ENCODE measurements at regions not wholly inside any gene's neighbourhood (a gene's known extent, or its start where the extent isn't known, plus 50 kb on each side); places are given as distances from the start of the nearest gene placed in this dataset.

DNA sequence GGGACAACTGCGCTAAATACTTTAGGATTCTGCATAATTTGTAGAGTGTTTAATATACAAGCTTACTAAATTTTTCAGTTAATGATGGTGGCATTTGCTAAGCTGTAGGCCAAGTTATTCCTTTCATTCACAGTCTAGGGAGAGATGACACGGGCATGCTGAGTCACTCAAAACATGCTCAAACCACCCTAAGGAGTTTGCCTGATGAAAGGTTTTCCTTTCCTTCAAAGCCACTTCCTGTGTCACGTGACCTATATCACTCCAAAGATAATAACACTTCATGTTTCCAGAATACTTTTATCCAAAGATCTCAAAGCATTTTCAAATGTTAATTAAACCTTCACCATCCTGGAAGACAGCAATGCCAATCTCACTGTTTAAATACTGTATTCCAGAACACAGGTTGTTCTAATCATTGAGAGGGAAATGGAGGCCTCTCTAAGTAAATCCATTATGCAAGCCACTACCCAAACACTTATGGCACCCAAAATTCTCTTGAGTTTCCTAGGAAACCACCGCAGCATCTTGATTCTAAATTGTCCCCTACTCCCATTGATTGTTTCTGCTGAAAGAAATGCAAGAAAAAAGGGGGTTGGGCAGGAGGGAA lies 207.0 kb upstream of the CDKN3 start:
- no peak overlapping the region for H3K14ac ChIP-seq (ENCODE audit: insufficient read length)
- no peaks in the 10 kb centered on the region for H3K4me1 ChIP-seq (replicated peaks in 1 of 4; ENCODE audit: control insufficient read depth in 3 of 4, insufficient read depth in 4 of 4, low read length in 3 of 4)
- no peak overlapping the region for H4K5ac ChIP-seq (ENCODE audit: insufficient read length, low read depth, low read length)
- no peak overlapping the region for H3K27ac ChIP-seq (ENCODE audit: low read depth, low read length)
- no peak overlapping the region for H3K18ac ChIP-seq (ENCODE audit: extremely low read depth, low read length)
- POLR2A ChIA-PET (ENCODE audit: partially characterized antibody) = no interaction called here
- H3K56ac ChIP-seq (replicated peaks; ENCODE audit: insufficient read length, low read depth, low read length) = no peak overlapping the region
- H4K20me1 ChIP-seq (replicated peaks in 1 of 2; ENCODE audit: control insufficient read depth in 1 of 2, insufficient read depth in 2 of 2, low read length in 2 of 2) = no peaks in the 10 kb centered on the region
- no peak for DNase-seq (ENCODE audit: low read depth in 1 of 2, low spot score in 2 of 2)
- H4K8ac ChIP-seq (ENCODE audit: extremely low read depth, insufficient read depth, low read length) = no peak overlapping the region
- CTCF ChIA-PET (ENCODE audit: partially characterized antibody) = interaction anchor here (4.4 to 6.5 kb wide), 2 partner anchors 14 to 158 kb away, joined by 24 to 47 read pairs; no protein-coding TSS in a partner anchor
- H2BK12ac ChIP-seq (ENCODE audit: low read depth, low read length) = no peak overlapping the region
- H4K91ac ChIP-seq (replicated peaks; ENCODE audit: insufficient read length, low read length) = no peak overlapping the region
- H2BK20ac ChIP-seq (ENCODE audit: low read length) = no peak overlapping the region
- no peak for FAIRE-seq
- no peaks in the 10 kb centered on the region for H3K79me2 ChIP-seq (ENCODE audit: control insufficient read depth in 1 of 2, insufficient read depth in 2 of 2, low read length in 2 of 2)
- no peaks in the 10 kb centered on the region for H3K79me1 ChIP-seq (ENCODE audit: low read depth, low read length)
- no peaks in the 10 kb centered on the region for H3K23me2 ChIP-seq (ENCODE audit: low read depth, low read length)
- H3K4me3 ChIP-seq (ENCODE audit: extremely low read depth in 1 of 4, insufficient read depth in 2 of 4, low read depth in 3 of 4, low read length in 4 of 4) = no peak overlapping the region
- 0 out of 2 replicates have a peak overlapping the region, but pooled peaks have one; percentile 23 for H2AFZ ChIP-seq (ENCODE audit: low read length)
- no peaks in the 10 kb centered on the region for H3K27me3 ChIP-seq (replicated peaks in 1 of 4; ENCODE audit: control insufficient read depth in 3 of 4, extremely low read depth in 1 of 4, insufficient read depth in 3 of 4, low read length in 3 of 4)
- no peak overlapping the region for H2BK120ac ChIP-seq (replicated peaks; ENCODE audit: low read depth, low read length)
- H2BK15ac ChIP-seq (ENCODE audit: low read length) = no peak overlapping the region
- no peak overlapping the region for H3K9ac ChIP-seq (replicated peaks in 1 of 4; ENCODE audit: extremely low read depth in 1 of 4, low read depth in 3 of 4, low read length in 3 of 4)
- no peak overlapping the region for H2AK5ac ChIP-seq (ENCODE audit: low read depth, low read length)
- H3K23ac ChIP-seq (ENCODE audit: insufficient read length) = no peak overlapping the region
- no peaks in the 10 kb centered on the region for H3K36me3 ChIP-seq (ENCODE audit: control insufficient read depth in 2 of 4, insufficient read depth in 4 of 4, low read length in 3 of 4)
- no peak overlapping the region for H3K4ac ChIP-seq (replicated peaks; ENCODE audit: insufficient read length, low read depth, low read length)
- H3K4me2 ChIP-seq (ENCODE audit: insufficient read depth in 1 of 2, low read depth in 2 of 2, low read length in 2 of 2) = no peak overlapping the region
- 82% methylated on average over 4 of the region's 4 CpGs; no CpG with 5 or more reads in 1 of the 2 experiments for WGBS, 2 experiments (ENCODE audit: extremely low coverage in 1 of 2, insufficient coverage in 1 of 2, insufficient read length in 1 of 2, insufficient replicate concordance in 2 of 2, low coverage in 1 of 2, low lambda C conversion rate in 2 of 2, missing lambda C conversion rate in 1 of 2)
- no peaks in the 10 kb centered on the region for H3K9me3 ChIP-seq (ENCODE audit: insufficient read depth in 2 of 2, low read depth in 1 of 2, low read length in 1 of 2)
- H2BK5ac ChIP-seq (ENCODE audit: low read depth, low read length) = no peak overlapping the region
- TF ChIP-seq, protein P1, sequence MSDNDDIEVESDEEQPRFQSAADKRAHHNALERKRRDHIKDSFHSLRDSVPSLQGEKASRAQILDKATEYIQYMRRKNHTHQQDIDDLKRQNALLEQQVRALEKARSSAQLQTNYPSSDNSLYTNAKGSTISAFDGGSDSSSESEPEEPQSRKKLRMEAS (IDR thresholded peaks at IDR 0.05) = no peak
- no peak for TF ChIP-seq RXRA (IDR thresholded peaks at IDR 0.05; ENCODE audit: insufficient read depth, low read depth, low read length)
- TF ChIP-seq NRF1 (IDR thresholded peaks at IDR 0.05; ENCODE audit: low read depth, low read length) = no peak
- TF ChIP-seq KDM1A (IDR thresholded peaks at IDR 0.05; ENCODE audit: borderline replicate concordance, low read length) = no peak
- TF ChIP-seq RNF2 (IDR thresholded peaks at IDR 0.05; ENCODE audit: borderline replicate concordance, low read depth, low read length, missing control alignments, poor library complexity, severe bottlenecking) = no peak
- TF ChIP-seq, protein P2, sequence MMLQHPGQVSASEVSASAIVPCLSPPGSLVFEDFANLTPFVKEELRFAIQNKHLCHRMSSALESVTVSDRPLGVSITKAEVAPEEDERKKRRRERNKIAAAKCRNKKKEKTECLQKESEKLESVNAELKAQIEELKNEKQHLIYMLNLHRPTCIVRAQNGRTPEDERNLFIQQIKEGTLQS (IDR thresholded peaks at IDR 0.05; ENCODE audit: insufficient read depth, low read depth, low read length) = no peak
